NCI-H2227 (cell line): ENCODE measurements at regions not wholly inside any gene's neighbourhood (a gene's known extent, or its start where the extent isn't known, plus 50 kb on each side); places are given as distances from the start of the nearest gene placed in this dataset.

Experiments used
- DNase-seq: peaks from one replicate; lab custom pipeline; 2025; ENCODE audit not compliant: unreplicated experiment; lab: John Stamatoyannopoulos, UW

DNA sequence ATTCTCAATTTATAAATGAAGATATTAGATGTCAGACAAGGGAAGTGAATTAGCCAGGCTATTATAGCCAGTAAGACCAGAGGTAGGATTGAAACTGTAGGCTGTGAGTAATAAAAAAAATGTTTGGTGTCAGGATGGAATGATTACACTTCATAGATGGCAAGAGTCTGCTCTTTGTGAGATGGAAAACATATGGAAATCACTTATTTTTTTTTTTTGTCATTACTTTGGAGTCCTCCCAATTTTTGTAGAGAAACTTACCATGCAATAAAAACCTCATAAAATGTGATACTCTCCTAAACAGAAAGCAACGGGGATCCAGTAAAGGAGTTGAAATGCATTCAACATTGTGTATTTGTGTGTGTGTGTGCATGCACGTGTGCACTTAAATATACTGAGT is 532.7 kb upstream of the CDH8 start:
- no peak for DNase-seq

DNA sequence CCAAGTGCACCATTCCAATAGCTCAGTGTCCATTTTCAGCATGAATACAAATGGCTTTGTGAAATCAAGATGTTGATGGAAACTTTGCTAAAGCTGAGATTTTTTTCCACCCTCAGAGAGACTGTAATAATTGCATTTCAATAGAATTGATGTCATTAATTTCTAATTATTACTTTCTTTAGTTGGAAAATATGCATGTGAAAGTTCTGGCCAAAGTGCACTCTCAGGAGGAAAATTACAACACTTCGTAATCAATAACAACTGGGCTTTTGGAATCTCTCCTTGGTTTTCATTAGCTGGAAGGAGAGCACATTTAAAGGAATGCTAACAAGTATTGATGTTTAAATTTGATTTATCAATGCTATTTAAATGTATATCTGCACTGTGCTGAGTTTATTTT is 529.5 kb upstream of the CDH8 start:
- DNase-seq, result no peak

DNA sequence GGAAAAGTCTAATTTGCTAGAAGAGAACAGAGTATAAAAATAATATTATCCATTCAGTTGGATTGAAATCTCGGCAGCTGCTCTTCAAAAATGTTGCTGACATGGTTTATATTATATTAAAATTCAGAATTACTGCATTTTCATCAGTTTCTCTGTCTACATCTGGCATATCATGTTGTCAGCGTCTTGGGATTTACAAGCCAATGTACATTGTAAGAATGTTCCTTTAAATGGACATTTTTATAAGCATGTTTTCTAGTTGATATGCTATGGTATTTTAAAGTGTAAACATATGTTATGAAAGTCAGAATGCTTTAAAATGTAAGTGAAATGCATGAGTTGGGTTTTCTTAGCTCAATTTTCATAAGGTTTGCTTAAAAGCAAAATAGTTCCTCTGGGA is 528.1 kb upstream of the CDH8 start:
- DNase-seq, result no peak

DNA sequence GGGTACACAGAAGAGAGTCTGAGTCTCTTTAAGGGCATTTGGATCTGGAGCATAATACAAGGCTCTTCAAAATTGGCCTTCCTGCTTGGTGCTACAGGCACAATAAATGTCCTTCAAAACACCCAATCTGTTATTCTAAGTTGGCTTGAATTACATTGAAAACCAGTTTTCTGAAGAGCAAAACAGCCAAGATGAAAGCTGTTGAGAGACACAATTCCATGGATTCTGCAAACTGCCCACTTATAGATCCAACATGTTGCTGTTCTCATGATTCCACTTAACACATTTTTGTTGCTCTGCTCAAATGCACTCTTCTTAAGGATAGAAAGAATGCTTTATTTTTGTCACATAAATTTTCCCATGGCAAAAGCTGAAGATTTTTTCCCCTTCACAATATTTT is 525.9 kb upstream of the CDH8 start:
- no peak for DNase-seq

DNA sequence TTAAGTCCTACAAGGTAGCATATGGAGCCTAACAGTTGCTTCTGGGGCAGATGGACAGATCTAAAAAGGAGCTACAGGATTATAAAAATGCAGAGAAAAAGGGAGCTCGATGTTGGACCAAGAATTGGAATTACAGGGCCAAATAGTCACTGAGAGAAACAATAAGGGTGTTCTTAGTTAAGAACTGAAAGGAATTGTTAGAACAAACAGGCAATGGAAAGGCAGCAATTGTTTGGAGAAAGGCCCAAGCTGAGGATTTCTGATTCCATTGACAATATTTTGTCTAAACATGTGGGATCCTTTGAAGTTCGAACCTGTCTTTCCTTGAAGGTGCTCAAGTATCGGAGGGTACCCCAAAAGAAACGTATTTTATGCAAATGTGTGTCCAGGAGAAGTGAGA is 513.6 kb upstream of the CDH8 start:
- DNase-seq, result no peak

DNA sequence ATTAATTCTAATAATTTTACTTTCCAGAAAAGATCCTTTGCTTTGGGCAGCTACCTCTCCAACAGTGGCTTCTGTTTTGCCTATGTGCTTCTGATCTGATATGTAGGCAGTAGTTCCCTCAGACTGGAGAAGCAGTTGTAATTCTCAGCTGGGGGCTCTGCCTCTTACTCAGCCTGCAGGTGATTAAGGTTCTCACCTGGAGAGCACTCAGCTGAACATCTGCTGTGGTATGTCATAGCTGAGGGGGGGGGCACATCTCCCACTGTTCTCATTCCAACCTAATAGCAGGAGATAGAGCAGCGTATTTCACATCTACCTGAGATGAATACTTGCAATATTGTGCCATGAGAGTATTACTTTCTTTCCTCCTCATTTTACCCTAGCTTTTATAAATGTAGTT is 511.9 kb upstream of the CDH8 start:
- DNase-seq, result no peak

DNA sequence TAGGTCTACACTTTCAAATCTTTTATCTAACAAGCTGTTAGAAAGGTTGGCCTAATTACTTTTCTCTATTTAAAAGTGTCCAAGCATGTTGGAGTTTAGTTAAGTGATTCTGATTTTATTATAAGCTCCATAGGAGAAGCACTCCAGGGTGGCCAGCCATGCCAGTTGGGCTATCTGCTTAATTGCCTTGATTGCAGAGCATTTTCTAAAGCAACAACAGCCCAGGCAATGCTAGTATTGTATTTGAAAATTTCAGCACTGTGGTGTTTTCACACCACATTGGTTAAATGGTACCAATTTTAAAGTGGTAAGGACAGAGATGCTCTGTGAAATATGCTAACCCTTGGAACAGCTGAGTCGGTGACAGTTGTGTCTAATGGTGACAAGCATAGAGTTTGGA is 510.5 kb upstream of the CDH8 start:
- DNase-seq, result no peak

DNA sequence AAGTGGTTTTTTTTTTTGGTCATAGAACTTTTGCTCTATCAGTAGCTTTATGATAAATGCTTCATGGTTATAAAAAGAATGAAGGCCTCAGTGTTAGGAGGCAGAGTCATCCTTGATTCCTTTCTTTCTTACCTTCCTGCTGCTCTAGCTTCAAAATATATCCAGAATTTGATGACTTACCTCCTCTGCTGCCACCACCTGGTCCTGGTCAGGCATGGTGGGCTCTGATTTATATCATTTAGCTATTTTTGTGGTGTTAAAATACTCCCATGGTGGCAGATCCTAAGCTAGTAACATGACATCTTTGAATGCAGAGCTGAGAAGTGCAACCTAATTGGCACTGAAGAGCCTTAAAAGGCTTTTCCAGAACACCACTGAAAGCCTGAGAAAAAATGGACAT is 508.8 kb upstream of the CDH8 start:
- DNase-seq, result no peak

DNA sequence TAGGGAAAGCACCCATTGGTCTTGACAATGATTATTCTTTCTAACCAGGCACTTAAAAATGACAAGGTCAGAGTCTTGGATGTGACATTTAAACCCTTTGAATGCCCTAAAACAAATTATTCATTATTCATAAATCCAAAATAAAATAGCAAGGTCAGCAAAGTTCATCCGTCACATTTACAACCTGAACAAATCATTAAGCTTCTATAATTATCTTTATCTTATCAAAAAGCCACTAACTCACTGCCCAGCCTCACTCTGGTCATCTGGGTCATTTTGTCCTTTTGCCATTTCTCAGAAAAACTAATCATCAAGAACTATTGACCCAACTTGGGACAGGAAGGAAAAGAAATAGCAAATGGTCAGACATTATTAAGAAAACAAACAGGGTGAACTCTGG is 507.3 kb upstream of the CDH8 start:
- no peak for DNase-seq

DNA sequence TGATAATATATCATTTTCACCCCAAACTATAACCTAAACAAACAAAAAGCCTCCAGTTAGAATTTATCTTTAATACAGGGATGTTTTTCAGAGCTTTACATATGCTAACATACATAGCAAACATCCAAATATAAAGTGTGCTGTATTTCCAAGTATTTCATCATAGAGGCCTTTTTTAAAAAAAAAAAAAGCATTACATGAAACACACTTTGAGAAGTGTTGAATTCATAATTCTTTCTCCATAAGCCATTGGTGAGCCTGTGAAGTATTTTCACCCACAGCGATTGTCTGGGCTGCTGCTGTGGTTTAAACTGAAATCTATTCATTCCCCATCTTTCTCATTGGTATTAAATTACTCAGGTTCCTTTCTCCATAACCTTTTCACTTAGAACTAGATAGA is 503.4 kb upstream of the CDH8 start:
- DNase-seq, result no peak

DNA sequence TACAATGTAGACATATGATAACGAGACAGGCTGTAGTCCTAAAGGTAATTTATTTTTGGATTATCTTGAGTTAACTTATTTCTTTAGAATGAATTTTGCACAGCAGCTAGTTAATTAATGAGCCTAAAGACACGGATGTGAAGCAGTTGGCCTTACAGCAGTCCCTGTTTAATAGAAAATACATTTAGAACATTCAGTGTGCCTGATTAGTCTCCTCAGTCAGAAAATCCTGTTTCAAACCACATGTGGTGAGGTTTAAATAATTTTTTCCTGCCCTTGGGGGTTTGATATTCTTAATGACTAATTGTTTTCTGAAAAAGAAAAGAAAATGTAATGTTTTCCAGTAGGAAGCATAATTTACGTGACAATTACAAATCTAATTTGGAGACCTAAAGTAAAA is 494.2 kb upstream of the CDH8 start:
- DNase-seq, result no peak

DNA sequence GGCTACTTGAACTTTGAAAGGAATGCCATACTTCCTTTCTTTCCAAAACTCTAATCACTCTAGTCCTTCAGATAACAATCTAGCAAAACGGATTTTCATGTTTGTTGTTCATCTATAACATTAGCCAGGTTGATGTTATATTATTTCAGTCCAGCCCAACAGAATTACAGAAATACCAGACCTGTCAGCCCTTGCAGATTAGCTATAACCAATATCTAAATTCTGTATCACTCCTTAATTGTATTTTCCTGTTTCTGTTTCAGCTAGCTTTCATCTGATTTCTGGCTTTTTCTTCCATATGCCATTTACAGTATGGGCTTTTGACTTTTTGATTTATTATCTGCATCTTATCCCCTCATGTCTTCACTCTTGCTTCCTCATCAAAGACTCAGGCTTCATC is 479.8 kb upstream of the CDH8 start:
- DNase-seq, result no peak

DNA sequence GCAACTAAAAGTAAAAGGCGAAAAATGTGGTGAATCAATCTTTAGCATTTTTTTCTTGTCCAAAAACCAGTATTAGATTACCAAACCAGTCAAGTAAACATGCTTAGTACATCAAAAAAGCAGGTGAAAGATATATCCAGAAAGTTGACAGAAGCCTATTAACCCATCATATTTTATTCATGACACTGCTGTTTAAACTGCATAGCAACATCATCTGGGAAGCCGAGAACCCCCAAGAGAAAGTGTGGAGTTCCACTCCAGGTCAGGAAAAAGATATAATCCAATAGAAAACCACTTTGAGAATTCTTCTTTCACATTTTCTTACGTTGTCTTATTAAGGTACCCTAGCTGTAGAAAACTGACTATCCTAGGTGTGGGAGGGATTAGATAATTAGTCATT is 466.8 kb upstream of the CDH8 start:
- no peak for DNase-seq

DNA sequence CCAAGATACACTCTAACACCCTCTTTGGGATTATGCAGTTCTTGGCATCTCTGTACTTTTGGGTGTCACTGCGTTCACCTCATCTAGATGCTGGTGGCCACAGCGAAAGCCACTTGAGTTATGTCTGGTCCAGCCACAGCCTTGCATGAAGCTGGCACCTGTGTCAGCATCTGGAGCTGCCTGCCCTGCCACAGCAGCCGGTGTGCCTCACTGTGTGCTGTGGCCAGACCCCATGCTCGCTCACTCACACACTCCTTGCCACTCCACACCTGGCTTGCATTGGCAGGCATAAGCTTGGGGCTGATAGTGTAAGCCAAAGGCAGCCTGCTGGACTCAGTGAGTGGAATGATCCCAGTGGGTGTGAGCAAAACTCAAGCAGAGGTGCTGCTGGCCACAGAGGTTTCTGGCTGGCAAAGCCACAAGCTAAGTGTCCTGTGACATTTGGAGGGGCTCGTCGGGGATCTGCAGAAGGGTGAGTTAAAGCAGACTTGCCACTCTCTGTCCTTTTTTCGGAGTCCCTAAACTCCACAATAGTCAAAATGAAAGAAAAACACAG is 442.7 kb upstream of the CDH8 start:
- no peak for DNase-seq

DNA sequence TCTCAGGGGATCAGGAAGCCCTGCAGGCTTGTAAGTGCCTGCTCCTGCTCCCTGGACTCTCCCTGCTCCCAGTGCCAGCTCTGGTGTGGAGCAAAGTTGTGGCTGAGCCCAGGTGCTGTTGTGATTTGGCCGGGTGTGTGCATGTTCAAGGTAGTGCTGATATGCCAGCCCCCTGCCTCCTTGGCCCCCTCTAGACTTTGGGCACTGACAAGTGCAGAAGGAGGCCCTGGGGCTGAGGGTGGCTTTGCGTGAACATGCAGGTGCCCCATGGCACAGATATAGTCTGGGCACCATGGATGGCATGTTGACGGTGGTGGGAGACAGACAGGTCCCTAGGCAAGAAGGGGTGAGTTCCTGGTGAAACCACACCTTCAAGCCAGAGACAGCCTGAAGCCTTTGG is 441.6 kb upstream of the CDH8 start:
- no peak for DNase-seq

DNA sequence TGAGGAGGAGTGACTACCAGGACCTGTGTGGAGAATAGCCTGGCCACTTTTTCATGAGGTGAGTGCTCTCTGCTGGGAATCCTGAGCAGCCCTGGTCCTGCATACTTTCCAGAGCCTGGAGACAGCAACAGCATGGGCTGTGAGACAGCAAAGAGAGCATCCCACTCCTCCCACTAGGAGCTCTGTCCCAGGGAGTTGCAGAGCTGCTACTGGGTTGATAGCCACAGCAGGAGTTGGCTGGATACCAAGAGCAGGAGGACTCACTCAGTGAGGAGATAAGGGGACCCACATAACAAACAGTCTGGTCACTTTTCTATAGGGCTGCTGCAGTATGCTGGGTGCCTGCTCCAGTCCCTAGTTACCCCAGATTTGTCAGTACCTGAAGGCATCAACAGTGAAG is 439.3 kb upstream of the CDH8 start:
- no peak for DNase-seq

DNA sequence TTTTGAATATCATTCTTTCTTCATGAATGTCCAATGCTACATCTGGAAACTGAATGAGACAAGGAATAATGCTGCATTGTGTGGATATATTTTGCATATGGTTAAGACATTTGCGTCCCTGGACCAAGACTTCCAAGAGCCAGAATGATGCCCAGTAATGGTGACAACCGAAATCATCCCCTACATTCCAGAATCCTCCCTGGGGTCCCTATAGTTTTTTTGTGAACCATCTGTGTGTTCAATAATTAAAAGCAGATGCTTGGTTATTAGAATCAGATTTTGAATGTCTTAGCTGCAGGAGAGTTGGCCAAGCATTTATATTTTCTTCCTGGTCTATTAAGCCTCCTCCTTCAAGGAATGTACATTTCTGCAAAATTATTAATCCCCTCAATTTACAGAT is 426.7 kb upstream of the CDH8 start:
- DNase-seq, result no peak

DNA sequence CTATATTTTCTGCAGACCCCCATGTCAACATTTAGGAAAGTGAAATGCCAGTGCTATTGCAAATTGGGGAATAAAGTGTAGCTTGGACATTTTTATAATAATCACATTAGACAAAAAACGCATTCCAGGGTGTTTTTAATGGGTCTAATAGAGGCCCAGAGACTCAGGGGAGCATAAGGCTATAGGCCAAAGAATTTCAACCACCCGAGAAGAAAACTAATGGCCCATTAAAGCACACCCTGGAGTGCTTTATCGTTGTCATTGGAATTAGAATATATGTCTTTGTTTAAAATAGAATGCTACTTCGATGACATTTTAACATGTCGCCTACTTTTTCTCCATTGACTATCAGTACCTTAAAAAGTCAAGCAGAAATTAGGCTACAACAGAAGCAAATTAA is 414.1 kb upstream of the CDH8 start:
- DNase-seq, result no peak

DNA sequence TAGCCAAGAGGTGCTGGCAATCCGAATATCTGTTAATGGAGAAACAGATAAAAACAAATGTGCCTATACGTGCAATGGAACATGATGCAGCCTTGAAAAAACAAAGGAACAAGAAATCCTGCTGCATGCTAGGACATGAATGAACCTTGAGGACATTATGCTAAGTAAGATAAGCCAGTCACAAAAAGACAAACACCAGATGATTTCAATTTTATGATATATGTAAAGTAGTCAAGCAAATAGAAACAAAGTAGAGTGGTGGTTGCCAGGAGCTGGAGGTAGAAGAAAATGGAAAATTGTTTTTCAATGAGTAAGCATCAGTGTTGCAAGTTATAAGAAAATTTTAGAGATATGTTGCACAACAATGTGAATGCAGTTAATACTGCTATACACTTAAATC is 409.7 kb upstream of the CDH8 start:
- DNase-seq, result no peak

DNA sequence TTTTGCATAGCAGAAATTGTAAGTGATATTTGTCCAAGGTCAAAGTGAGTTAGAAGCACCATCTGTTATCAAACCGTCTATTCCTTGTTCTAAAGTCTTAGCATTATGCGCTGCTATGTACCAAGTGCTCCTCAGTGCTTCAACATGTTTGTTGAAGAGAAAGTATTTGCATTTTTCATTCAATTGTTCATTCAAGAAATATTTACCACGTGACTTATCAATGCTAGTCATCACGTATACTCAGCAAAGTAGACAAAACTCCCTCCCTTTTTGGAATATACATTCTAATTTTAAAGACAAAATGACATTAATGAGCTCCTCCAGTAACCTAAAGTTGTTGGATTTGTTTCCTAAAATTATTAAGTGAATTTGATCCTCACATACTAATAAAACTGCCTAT is 388.0 kb upstream of the CDH8 start:
- DNase-seq, result no peak

DNA sequence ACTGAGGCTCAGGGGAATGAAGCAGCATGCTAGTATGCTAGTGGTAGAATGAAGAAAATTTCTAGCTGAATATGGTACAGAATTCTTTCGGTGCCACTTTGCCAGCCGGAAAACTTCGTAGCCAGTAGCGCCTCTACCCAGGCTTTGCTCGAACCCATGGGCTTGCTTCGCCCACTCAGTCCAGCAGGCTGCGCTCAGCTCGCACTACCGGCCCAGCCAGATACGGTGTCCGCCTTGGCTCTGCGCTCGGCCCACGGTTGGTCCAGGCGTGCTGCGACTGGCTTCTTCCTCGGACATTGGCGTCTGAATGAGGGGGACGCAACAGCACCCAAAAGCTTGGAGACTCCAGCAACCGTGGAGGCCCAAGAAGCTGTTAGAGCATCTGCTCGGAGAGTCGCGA is 372.5 kb upstream of the CDH8 start:
- DNase-seq, result no peak

DNA sequence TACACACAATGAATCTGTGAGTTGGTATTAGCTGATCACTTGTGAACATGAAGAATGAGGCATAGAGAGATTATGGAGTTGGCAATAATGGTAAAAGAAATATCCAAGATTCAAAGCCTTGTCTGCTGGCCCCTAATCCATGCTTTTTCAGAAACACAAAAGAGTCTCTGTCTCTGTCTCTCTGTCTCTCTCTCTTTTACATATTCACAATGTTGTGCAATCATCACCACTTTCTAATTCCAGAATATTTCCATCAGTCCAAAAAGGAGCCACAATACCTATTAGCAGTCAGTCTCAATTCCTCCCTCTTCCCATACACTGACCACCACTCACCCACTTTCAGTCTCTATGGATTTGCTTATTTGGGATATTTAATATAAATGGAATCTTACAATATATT is 370.1 kb upstream of the CDH8 start:
- no peak for DNase-seq

DNA sequence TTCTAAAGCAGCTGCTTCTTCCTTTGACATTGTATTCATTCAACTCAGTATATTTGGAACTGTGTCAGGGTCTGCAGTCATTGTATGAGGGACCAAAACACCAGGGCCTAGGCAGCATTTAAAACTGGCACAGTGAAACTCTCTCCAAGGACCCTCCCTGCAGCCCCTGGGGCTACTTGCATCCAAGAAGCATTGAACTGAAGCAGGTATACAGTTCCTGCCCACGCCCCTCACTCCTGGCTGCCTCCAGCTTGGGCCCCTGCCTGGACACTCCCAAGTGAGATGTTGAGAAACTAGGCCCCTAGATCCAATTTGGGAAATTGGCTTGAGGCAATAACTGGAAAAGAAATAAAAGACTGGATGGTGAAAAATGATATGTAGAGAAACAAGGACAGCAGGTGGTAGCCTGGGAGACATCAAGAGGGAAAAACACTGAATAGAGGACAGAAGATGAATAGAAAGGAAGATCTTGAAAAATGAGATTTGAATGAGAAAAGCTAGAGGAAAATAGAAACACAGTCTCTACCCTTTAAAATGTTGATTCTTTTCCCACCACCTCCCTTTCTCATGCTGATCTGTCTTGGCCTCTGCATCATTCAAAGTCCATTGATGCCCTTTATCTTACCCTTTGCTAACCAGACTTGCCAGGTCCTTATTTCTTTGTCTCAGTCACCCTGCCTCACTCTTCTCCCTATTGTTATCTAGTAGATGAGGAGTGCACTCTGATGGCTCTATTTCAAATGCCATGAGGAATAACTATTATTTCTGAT is 368.8 kb upstream of the CDH8 start:
- DNase-seq, result no peak
